NT2/D1 (cell line): ENCODE measurements at regions not wholly inside any gene's neighbourhood (a gene's known extent, or its start where the extent isn't known, plus 50 kb on each side); places are given as distances from the start of the nearest gene placed in this dataset.

ENCODE experiments used
- SUZ12 ChIP-seq: IDR thresholded peaks from 2 replicates; pipeline ENCODE4 v1.6.1; 2011; ENCODE audit not compliant: insufficient read length, insufficient read depth; ENCODE audit errors: extremely low read depth
- YY1 ChIP-seq: IDR thresholded peaks from 2 replicates; pipeline ENCODE4 v1.6.1; 2011; ENCODE audit not compliant: insufficient read length, insufficient read depth

GRCh38 chr6:119627908-119628669, 278.5 kb upstream of the MAN1A1 start:
- TF ChIP-seq YY1 = no peak
- TF ChIP-seq SUZ12 = no peak
